Natural killer cell (primary cell): ENCODE measurements at regions not wholly inside any gene's neighbourhood (a gene's known extent, or its start where the extent isn't known, plus 50 kb on each side); places are given as distances from the start of the nearest gene placed in this dataset.

Experiments
- ATAC-seq, 3 donors: fragments of 150-1000 bp in 2 of 3; fragments of 200-7000 bp in 1 of 3; cut with Tn5 transposase; 1 replicate in 1 of 3; 2 replicates in 2 of 3; pipeline ENCODE4 v1.10.0; 2021; ENCODE audit warnings: mild to moderate bottlenecking in 2 of 3, moderate library complexity in 2 of 3
- DNase-seq, 2 donors: peaks; one replicate each; pipeline versions ENCODE4 v3.0.0 to v3.0.0-alpha.2; 2013 to 2021; ENCODE audit warnings: mixed read lengths in 1 of 2
- H3K27ac ChIP-seq: one replicate; pipeline ENCODE4 v1.5.1; 2013; ENCODE audit warnings: mild to moderate bottlenecking, low read length
- H3K27me3 ChIP-seq: one replicate; pipeline ENCODE4 v1.6.1; 2013; ENCODE audit warnings: low read length; ENCODE audit not compliant: control insufficient read depth, insufficient read depth
- H3K36me3 ChIP-seq: one replicate; pipeline ENCODE4 v1.6.1; 2013; ENCODE audit warnings: low read length; ENCODE audit not compliant: control insufficient read depth, insufficient read depth
- H3K4me1 ChIP-seq: one replicate; pipeline ENCODE4 v1.6.1; 2013; ENCODE audit warnings: low read length; ENCODE audit not compliant: control insufficient read depth, insufficient read depth
- H3K4me3 ChIP-seq: one replicate; pipeline ENCODE4 v1.5.1; 2013; ENCODE audit warnings: low read length
- H3K9me3 ChIP-seq: one replicate; pipeline ENCODE4 v1.6.1; 2013; ENCODE audit warnings: low read length; ENCODE audit not compliant: control insufficient read depth, insufficient read depth
- H3K27ac Mint-ChIP-seq, 2 donors: one replicate each; pipeline ENCODE4 v1.8.0; 2022; ENCODE audit warnings: mild to moderate bottlenecking in 2 of 2, mixed read lengths in 2 of 2, moderate library complexity in 1 of 2
- H3K27me3 Mint-ChIP-seq, 2 donors: one replicate each; pipeline ENCODE4 v1.8.0; 2022; ENCODE audit warnings: low read depth in 2 of 2, mixed read lengths in 2 of 2
- H3K36me3 Mint-ChIP-seq: one replicate; pipeline ENCODE4 v1.8.0; 2022; ENCODE audit warnings: mixed read lengths
- H3K4me1 Mint-ChIP-seq, 2 donors: one replicate each; pipeline ENCODE4 v1.8.0; 2022; ENCODE audit warnings: mixed read lengths in 2 of 2
- H3K4me3 Mint-ChIP-seq: one replicate; pipeline ENCODE4 v1.8.0; 2022; ENCODE audit warnings: mild to moderate bottlenecking, moderate library complexity, mixed read lengths
- H3K9me3 Mint-ChIP-seq, 2 donors: one replicate each; pipeline ENCODE4 v1.8.0; 2022; ENCODE audit warnings: mixed read lengths in 2 of 2
- CTCF ChIP-seq: fragments of 200-600 bp; IDR thresholded peaks from one replicate; pipeline ENCODE4 v1.8.0; 2022; ENCODE audit warnings: antibody characterized with exemption
- WGBS: methylation state at CpG from one replicate; pipeline ENCODE4 v1.1.7; 2013; ENCODE audit warnings: missing lambda C conversion rate; ENCODE audit not compliant: insufficient coverage; 5-methylcytosine and 5-hydroxymethylcytosine counted together
- intact Hi-C: fragments of 100-400 bp; cut with micrococcal nuclease; formaldehyde crosslinking; loops from one replicate; pipeline ENCODE4 v1.14.2; 2022

DNA sequence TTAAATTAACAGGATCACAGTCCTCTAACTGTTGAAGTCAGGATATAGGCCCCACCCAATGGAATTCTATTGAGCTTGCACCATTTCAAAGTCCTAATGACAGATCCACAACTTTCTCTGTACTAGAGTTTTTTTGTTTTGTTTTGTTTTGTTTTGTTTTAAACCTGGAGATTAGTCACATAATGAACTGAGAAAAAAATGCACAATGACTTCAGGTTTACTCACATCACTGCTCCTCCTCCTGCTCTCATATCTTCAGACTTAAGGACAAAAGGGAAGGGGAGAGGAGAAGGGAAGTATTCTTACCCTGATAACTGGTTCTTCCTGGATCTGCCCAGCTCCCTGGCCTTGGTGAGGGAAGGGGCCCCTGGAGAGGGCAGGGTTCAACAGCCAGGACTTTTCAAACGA is 208.2 kb upstream of the EPHA4 start:
- no peak overlapping the region for H3K27ac Mint-ChIP-seq
- no peaks in the 10 kb centered on the region for H3K27me3 Mint-ChIP-seq
- no peak for TF ChIP-seq CTCF
- no peak overlapping the region for H3K4me3 ChIP-seq
- H3K36me3 Mint-ChIP-seq: no peaks in the 10 kb centered on the region
- H3K4me3 Mint-ChIP-seq: no peak overlapping the region
- no peaks in the 10 kb centered on the region for H3K27me3 ChIP-seq
- H3K27ac ChIP-seq: no peak overlapping the region
- DNase-seq (no peak), ATAC-seq (no peak)
- no peaks in the 10 kb centered on the region for H3K4me1 Mint-ChIP-seq
- H3K36me3 ChIP-seq: no peaks in the 10 kb centered on the region
- H3K9me3 ChIP-seq: no peaks in the 10 kb centered on the region
- H3K4me1 ChIP-seq: no peaks in the 10 kb centered on the region
- H3K9me3 Mint-ChIP-seq: peaks cover 4 to 5% of the 10 kb centered on the region in 2 donors
- intact Hi-C loops: no loop called here
- no CpG with 5 or more reads among the region's 1 CpG for WGBS

DNA sequence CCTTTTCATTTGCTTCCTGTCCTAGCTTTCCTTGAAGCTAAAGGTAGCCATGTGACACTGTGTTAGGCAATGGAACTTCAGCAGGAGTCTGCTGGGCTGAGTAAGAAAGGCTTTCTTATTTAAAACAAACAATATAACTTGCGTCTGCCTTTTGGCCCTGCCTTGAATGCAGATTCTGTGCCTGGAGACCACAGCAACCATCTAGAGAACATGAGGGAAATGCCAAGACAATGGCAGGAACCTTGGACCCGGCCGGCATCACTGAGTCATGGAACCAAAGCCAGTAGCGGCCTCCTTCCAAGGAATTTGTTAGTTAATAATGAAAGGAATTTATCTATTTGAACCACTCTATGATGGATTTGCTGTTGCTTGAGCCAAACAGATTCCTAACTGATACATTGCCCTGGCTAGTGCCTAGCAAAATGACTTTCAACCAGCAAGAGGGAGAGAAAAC is 207.5 kb upstream of the EPHA4 start:
- Histone ChIP-seq H3K4me1 (no peaks in the 10 kb centered on the region), H3K27me3 (no peaks in the 10 kb centered on the region), H3K27ac (no peak overlapping the region), H3K36me3 (no peaks in the 10 kb centered on the region), H3K4me3 (no peak overlapping the region), H3K9me3 (no peaks in the 10 kb centered on the region)
- Mint-ChIP-seq H3K9me3 (peaks cover 3 to 4% of the 10 kb centered on the region in 2 donors), H3K27ac (no peak overlapping the region), H3K4me3 (no peak overlapping the region), H3K4me1 (no peaks in the 10 kb centered on the region), H3K27me3 (no peaks in the 10 kb centered on the region), H3K36me3 (no peaks in the 10 kb centered on the region)
- intact Hi-C loops: no loop called here
- TF ChIP-seq CTCF: no peak
- no peak for ATAC-seq
- 89% methylated on average over 4 of the region's 4 CpGs for WGBS
- DNase-seq: no peak

DNA sequence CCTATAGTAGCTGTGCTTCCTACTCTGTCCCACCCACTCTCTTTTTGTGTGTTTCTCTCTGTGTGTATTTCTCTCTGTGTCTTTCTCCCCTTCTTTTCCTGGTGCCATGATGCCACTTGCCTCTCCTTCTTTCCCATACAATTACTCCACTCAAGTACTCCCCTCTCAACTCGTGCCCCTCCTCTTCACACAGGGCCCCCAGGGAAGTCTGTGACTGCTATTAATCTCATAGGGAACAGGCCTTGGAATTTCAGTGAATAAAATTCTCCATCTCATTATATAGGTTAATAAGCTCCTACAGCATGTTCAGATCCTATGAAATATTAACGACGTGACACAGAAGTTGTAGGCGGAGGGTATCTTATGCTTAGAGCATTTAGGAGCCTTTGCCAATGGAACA is 205.9 kb upstream of the EPHA4 start:
- no peaks in the 10 kb centered on the region for H3K9me3 ChIP-seq
- intact Hi-C loops: no loop called here
- no peak overlapping the region for H3K4me3 ChIP-seq
- Mint-ChIP-seq H3K9me3 (peaks cover 3% of the 10 kb centered on the region in 2 donors), H3K27ac (no peak overlapping the region), H3K36me3 (no peaks in the 10 kb centered on the region), H3K4me3 (no peak overlapping the region), H3K27me3 (no peaks in the 10 kb centered on the region), H3K4me1 (no peaks in the 10 kb centered on the region)
- TF ChIP-seq CTCF: no peak
- no peaks in the 10 kb centered on the region for H3K36me3 ChIP-seq
- H3K27ac ChIP-seq: no peak overlapping the region
- 42% methylated on average over 1 of the region's 4 CpGs for WGBS
- no peaks in the 10 kb centered on the region for H3K4me1 ChIP-seq
- no peak for ATAC-seq
- no peaks in the 10 kb centered on the region for H3K27me3 ChIP-seq
- DNase-seq: no peak

- Mint-ChIP-seq H3K4me1 (no peaks in the 10 kb centered on the region), H3K9me3 (peaks cover 2 to 4% of the 10 kb centered on the region in 2 donors), H3K27me3 (no peaks in the 10 kb centered on the region), H3K36me3 (no peaks in the 10 kb centered on the region), H3K4me3 (no peak overlapping the region), H3K27ac (no peak overlapping the region)
- Histone ChIP-seq H3K9me3 (no peaks in the 10 kb centered on the region), H3K27ac (no peak overlapping the region), H3K27me3 (no peaks in the 10 kb centered on the region), H3K36me3 (no peaks in the 10 kb centered on the region), H3K4me3 (no peak overlapping the region), H3K4me1 (no peaks in the 10 kb centered on the region)
- no peak for ATAC-seq
- no CpG with 5 or more reads among the region's 1 CpG for WGBS
- TF ChIP-seq CTCF: no peak
- DNase-seq: no peak
- intact Hi-C loops: no loop called here
Observed at GRCh38 chr2:221777119-221777518, 205.0 kb upstream of the EPHA4 start.
